ENCODE measurements at regions not wholly inside any gene's neighbourhood (a gene's known extent, or its start where the extent isn't known, plus 50 kb on each side); places are given as distances from the start of the nearest gene placed in this dataset.

GRCh38 chr5:125313555-125313954 lies 567.1 kb upstream of the ZNF608 start:
- TF ChIP-seq CTCF (IDR thresholded peaks at IDR 0.05) (no peak), POLR2A (IDR thresholded peaks at IDR 0.05) (no peak), EP300 (IDR thresholded peaks at IDR 0.05) (no peak)

All from sigmoid colon (tissue), 4 donors.